Activated naive CD4-positive, alpha-beta T cell treated with Interleukin-2 at 50 U/mL for 16 hours (primary cell): ENCODE measurements at regions not wholly inside any gene's neighbourhood (a gene's known extent, or its start where the extent isn't known, plus 50 kb on each side); places are given as distances from the start of the nearest gene placed in this dataset.

Experiments used
- DNase-seq: peaks from one replicate; pipeline ENCODE4 v3.0.0-alpha.2; 2020

GRCh38 chr15:95295896-95296625 is 1034.4 kb upstream of the NR2F2 start:
- no peak for DNase-seq

GRCh38 chr15:95296643-95297042 is 1033.9 kb upstream of the NR2F2 start:
- DNase-seq = no peak

DNA sequence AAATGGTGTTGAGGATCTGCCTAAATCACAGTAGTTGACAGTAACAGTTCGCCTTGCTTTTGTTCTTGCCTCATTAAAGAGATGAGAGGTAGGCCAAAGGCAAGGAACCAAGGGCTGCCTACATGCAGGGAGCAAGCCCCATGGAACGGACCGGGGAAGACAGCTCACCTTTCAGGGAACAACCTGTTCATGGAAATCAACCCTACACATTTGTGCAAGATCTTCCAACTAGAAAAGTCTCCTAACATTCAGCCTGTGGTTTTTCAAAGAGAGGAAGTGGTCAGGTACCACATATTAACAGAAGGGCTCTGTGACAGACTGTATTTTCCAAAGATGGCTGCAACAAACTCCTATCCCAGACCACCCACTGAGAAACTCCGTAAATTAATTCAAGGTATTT is 1031.8 kb upstream of the NR2F2 start:
- DNase-seq = no peak

DNA sequence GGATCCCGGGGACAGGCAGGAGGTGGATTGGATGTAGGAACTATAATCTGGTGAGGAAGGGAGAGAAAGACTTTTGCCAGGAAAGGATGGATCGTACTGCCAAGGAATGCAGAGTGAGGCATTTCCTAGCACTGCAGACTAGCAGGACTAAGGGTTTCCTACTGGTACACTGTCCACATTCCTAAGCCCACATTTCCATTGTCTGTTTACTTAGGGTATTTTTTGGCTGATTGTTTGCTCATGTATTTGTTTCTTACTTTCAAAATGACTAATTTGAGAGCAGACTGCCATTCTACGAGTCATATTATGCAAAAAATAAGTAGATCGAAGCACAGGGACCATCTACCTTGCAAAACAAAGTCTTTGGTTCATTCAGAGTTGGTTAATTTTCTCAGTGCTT is 1029.5 kb upstream of the NR2F2 start:
- no peak for DNase-seq

- no peak for DNase-seq
Observed at GRCh38 chr15:95302206-95302605, 1028.3 kb upstream of the NR2F2 start.

- no peak for DNase-seq
Observed at GRCh38 chr15:95302809-95303208, 1027.7 kb upstream of the NR2F2 start.

DNA sequence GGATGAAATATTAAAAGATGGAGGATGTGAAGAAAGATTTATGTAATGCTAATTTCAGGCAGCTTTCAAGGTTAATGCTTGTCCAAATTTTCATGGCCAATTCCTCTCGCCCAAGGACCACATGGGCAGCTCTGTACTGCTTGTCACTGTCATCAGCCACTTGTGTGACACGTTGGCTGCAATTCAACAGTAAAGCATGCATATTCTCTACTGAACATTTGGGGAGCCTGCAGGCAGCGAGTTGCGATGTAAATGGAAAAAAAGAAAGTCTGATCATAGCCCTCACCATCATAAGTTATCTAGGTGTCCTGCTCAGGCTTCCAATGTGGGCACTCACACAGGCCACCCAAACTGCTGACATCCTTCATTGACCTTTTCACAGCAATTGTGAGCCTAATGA is 1026.8 kb upstream of the NR2F2 start:
- no peak for DNase-seq

- no peak for DNase-seq
Observed at GRCh38 chr15:95304151-95304946, 1026.2 kb upstream of the NR2F2 start.

- no peak for DNase-seq
Observed at GRCh38 chr15:95304947-95305400, 1025.5 kb upstream of the NR2F2 start.

GRCh38 chr15:95307115-95307514 is 1023.4 kb upstream of the NR2F2 start:
- DNase-seq = no peak

DNA sequence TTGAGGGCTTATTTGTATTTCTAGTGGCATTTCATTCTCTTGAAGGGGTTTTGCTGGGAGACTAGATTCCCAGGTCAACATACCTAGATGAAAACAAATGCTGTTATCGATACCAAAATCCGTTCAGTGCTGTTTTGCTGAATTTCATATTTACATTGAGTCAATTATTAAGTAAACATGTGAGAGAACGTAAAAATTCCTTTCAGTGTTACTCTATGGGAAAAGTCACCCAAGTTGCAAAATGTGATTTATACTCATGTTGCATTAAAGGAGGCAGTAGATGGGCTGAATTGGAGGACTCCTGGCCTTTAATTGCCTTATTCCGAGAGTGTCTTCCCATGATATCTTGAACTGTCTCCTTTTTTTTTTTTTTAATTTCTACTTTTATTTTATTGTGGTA is 1011.3 kb upstream of the NR2F2 start:
- no peak for DNase-seq

DNA sequence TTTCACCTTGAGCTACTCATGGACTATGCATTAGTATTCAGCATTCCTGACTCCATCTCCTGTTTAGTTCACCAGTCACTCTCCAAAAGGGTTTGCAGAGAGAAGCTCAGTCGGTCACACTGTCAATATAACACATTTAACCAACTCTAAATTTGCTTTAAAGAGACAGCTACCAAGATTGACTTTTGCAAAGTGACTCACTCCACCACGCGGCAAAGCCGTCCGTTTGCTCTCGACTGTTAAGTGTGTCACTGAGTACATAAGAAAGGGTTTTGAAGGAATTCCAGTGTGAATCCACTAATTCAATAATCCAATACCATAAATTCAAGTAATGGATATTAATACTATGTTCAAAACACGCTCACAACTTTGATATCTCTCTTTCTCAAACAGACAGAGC is 1006.7 kb upstream of the NR2F2 start:
- DNase-seq = no peak

- no peak for DNase-seq
Observed at GRCh38 chr15:95324656-95325055, 1005.8 kb upstream of the NR2F2 start.

DNA sequence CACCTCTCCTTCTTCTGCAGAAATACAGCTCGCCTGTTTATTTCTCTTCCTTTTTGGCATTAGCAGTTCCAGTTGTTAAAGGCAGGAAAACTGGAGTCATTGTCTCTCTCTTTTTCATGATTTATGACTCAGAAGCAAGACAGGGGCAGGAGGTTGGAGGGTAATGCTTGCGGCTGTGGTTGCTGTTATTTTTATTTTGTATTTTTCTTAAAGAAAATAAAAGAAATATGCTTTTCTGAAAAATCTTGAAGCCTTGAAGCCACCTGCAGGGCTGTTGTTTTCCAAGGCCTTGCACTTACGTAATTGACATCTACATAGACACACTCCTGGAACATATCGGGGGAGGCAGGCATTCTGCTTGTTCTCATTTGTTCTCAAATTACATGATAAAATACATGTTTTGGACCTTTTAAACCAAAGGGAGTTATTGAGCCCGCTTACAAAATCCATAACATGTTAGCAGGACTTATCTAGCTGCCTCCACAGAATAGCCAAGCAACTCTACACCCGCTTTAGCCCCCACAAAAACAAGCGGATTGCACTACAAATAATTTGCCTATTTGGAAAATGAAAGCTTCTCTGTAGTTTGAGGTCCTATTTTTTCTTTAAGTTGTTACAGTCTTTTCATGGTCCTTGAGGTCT is 1004.6 kb upstream of the NR2F2 start:
- DNase-seq = no peak

- DNase-seq = no peak
Observed at GRCh38 chr15:95326431-95327182, 1003.9 kb upstream of the NR2F2 start.

DNA sequence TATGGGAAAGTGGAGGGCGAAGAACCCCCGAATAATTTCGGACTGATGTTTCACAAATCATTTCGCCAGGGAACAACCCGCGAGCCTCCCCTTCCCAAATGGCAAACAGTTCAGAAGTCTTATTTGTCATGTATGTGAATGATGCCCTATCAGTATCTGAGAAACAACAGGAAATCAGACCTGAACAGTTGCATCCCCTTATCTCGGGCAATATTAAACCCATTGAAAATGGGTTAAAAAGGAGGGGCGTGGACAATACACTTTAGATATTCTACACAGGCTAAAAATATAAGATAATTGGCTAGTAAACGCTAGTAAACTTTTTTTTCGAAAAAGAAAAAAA is 1003.3 kb upstream of the NR2F2 start:
- DNase-seq = no peak

- DNase-seq = no peak
Observed at GRCh38 chr15:95327661-95328060, 1002.8 kb upstream of the NR2F2 start.

- DNase-seq = no peak
Observed at GRCh38 chr15:95328559-95328958, 1001.9 kb upstream of the NR2F2 start.

GRCh38 chr15:95329362-95329761 is 1001.1 kb upstream of the NR2F2 start:
- no peak for DNase-seq

- no peak for DNase-seq
Observed at GRCh38 chr15:95341686-95342085, 988.8 kb upstream of the NR2F2 start.

DNA sequence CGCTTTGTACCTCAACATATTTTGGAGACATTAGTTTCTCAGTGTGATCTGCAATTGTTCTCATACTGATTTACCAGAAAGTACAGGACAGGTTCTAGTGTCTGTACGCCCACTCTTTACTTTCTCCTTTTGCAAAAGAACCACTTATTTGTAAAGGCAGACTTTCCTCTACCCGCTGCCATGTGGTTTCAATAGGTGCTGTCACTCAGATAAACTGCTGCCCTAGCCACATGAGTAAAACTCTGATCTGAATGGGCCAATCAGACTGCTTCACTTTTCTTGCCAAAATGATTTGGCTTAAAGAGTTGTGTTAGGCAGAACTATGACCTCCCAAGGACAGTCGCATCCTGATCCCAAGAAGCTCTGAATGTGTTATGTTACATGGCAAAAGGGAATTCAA is 984.6 kb upstream of the NR2F2 start:
- DNase-seq = no peak

DNA sequence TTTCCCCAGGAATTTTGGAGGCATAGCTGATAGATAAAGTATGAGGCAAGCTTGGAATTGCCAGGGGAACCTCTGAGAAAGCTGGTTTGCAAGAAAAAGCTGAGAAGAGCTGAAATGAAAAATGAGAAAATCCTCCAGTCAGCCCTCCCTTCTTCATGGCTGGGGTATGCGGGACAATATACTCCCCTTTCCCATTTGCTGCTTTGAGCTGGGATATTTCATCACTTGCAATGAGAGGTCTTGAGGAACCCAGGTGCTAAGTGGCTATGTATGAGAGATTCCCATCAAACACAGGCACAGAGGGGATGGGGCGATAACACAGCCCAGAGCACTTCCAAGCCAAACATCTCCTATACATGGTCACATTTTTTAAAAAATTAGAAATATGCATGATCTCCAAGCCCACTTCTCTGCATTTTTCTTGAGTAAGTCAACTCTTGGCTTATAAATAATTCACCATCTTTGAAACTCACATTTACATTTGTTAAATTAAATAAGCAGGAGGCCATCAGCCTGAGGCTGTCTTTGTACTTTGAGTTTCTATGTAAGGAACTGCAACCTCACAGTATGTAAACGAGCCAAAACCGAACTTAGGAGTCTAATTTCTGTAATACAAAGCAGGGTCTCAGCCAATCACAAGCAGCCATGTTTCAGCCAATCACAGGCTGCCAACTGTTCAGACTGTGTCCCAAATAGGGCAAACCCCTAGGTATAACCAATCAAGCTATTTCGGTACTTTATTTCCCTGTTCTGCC is 983.6 kb upstream of the NR2F2 start:
- no peak for DNase-seq

GRCh38 chr15:95347837-95348236 is 982.7 kb upstream of the NR2F2 start:
- DNase-seq = no peak
